HG03108 (cell line): ENCODE measurements at regions not wholly inside any gene's neighbourhood (a gene's known extent, or its start where the extent isn't known, plus 50 kb on each side); places are given as distances from the start of the nearest gene placed in this dataset.

Experiments used
- ATAC-seq: cut with Tn5 transposase; IDR thresholded peaks from one replicate; pipeline ENCODE4 v1.9.1; 2021; ENCODE audit warnings: moderate library complexity; ENCODE audit not compliant: unreplicated experiment

DNA sequence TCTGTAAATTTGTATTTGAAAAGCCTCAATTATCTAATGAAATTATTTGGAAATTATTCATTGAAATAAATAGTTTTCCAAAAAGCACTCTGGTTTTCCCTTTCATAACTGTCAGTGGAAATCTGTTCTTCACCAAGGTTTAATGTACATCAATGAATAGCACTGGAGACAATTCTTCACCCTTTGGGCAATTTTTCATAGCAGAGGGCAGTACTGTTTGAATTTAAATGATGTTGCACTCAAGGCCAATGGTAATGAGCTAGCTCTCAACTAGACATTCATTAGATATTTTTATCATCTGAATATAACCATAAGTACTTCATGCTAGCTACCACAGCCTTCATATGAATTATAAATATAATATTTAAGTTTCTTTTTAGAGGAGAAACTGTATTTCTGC is 658.2 kb upstream of the CCDC54 start:
- no peak for ATAC-seq

DNA sequence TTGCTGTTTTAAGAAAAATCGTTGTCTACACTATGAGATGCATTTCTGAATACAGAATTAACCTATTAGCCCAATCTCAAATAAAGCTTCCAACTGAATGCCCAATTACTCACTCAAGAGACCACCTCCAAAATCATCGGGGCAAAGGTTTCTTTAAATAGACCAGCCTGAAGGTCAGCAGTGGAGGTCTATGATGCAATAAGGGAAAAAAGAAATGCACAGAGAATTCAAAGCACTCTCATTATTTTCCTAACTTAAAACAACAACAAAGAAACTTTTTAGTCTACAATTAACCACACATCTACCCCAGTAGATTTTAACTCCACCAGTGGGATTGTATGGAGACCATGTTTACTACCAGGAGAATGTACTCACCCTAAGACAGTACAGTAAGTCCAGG is 657.7 kb upstream of the CCDC54 start:
- ATAC-seq, result no peak

DNA sequence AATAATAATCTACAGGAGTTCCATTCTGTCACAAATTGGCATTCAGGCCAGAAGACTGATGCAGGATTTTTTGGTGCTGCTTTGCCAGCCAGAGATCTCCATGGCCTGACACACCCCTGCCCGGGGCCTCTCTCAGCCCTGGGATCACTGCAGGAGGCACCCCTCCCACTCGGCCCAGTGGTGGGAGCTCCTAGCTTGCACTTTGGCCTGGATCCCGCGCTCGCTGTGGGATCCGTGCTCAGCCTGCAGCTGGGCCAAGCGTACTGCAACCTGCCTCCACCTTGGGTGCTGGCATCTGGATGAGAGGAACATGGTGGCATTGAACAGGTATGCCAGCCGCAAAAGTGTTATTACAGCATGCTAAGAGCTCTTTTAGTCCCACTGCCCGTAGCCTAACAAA is 656.7 kb upstream of the CCDC54 start:
- no peak for ATAC-seq

DNA sequence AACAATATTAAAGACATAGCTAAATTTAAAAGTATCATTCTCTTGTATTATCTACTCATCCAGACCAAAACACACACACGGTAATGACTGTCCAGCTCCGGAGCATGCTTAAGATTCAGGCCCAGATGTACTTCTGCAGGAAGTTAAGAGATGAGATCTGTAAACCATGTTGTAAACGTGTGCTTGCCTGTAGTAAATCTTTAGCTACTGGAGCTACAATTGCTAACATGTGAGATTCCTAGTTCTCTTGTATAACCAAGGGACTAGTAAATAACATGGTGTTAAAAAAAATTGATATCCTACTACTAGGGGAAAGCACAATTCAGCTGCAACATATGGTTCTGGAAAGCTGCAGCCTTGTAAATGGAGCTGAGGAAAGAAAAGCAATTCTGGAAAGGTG is 651.7 kb upstream of the CCDC54 start:
- ATAC-seq, result no peak

DNA sequence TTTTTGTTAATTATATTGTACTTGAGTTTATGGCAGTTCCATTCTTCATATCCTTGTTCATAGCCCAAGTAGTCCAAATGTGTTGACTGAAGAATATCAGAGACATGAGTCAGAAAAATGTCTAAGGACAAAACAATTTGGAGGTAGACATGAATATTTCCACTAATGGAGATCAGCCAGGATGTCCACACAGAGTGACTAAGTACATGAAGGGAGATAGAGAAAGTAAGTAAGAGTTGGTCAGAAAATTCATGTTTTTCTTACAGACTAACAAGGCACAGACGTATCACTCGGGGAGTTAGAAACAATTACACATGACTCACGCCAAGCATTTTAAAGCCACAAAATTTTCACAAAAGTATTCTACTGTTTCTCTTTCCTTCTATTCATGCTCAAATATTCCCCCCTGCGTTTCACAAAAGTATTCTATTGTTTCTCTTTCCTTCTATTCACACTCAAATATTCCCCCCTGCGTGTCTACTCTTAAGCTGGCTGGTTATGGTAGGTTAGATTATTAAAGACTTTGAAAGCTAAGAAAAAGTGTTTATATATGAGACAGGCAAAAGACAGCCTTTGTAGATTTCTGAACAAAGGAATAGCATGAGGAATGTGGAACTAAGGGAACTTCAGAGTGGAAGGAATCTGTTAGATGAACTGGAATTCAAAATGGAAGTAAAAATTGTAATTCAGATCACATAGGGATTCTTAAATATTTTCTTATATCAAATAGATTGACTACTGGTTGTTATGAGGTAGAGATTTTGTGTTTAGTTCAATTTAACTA is 648.7 kb upstream of the CCDC54 start:
- ATAC-seq, result no peak

DNA sequence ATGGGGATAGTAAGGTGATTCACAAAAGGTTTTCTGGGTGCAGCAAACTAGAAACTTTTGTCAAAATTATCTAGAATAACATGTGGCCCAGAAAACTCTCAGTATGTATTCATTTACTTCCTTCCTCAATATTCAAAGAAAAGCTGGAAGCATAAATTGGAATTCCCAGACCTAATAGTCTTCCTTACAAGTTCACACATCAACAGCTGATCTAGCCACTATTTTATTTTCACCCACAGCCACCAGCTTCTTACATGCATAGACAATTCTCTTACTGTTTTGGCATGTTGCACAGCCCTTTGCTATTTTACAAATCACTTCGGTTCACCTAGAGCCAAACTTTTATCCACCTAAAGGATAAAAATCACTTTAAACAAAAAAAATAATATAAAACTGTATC is 647.8 kb upstream of the CCDC54 start:
- no peak for ATAC-seq

DNA sequence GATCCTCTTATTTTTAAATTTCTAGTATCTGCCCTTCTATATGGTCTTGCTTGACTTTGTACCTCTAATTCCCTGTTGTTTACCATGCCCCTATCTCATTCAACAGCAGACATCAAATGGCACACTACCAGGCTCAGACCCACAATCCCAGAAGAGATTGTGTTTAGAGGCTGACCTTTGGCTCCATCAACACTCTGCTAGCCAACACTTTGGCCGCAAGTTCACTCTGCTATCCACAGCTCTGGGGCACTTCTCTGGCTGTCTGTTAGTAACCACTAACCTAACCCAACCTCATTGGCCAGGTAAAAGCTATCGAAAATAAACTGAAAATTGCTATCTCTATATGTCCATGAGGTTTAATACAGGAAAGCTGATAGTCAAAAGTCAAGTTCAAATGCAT is 646.0 kb upstream of the CCDC54 start:
- no peak for ATAC-seq

DNA sequence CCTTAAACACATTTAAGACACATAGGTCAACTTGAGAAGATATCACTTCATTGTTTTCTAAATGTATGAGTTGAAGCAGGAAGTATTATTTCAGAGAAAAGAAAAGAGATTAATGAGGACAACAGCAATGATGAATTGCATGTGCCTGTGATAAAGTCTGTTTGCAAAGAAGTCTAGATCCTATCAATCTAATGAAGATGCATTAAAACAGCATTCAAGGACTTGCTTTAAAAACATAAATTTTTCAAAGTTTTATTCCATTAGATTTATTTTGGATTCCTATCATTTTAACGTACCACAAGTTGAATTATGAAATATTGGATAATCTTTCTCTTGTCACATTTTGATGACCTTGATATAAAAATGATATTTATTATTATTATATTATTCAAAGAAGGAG is 642.5 kb upstream of the CCDC54 start:
- ATAC-seq, result no peak

DNA sequence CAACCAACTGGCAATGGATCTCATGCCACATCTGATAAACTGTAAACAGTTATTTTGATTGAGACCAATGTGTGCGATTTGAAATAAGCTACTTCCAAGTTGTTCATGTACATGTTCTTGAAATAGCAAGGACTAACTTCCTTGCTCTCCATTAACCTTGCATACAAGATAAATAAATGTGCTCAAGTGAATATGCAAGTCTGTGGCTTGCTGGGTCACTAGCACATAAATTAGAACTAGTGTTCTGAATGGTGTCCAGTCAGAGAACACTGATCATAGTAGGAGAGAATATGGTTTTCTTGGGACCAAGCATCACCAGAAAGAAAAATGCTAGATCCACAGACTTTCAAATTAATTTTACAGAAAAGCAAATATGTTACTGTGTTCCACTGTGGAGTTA is 640.0 kb upstream of the CCDC54 start:
- ATAC-seq, result no peak

DNA sequence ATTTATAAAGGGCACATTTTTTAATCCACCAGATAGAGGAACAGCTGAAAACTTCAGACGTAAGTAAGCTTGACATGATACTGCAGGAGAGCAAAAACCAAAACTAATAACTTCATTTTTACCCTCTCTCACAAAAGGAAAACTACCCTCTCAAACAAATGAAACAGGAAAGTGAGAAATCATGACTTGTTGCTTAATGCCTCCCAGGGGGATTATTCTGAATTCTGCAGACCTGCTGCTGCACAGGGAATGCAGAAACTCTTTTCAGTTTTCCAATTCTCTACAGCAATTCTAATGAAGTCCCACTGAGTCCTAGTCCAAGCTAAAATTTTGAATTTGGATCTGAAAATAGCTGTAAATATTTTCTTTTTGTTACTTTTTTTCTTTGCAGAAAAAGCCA is 637.1 kb upstream of the CCDC54 start:
- no peak for ATAC-seq

DNA sequence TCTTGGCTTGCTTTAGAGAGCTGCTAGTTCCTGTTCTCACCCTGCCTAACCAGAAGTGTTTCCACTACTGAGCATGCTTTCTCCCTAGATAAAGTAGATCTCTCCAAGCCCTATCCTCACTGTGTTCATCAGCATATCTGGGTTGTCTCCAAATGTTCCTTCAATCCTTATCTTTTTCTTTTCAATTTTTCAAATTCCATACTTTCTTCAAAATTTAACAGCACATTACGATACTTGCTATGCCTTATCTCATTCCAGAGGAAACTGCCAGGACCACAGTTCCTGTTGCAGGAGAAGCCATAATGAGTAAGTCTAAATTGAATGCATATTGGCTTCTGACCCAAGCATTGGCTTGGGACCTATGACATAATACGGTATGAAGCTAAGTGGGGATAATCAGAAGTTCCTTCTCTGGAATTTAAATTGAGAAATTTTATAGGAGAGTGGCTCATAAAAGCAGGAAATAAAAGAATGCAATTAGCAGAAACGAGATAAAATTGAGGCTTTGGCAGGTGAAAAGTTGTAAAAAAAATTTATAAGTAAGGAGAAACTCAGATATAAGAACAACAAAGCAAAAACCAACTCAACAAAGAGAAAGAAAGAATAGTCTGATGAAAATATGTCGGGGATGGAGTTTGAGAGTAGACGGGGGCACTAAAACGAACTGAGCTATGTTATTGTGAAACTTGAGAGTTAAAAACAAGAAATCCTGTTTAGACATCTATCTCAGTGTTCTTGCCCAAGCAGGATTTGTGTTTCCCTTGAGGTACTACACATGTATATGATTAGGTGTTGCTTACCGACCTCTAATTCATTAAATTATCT is 631.7 kb upstream of the CCDC54 start:
- no peak for ATAC-seq

DNA sequence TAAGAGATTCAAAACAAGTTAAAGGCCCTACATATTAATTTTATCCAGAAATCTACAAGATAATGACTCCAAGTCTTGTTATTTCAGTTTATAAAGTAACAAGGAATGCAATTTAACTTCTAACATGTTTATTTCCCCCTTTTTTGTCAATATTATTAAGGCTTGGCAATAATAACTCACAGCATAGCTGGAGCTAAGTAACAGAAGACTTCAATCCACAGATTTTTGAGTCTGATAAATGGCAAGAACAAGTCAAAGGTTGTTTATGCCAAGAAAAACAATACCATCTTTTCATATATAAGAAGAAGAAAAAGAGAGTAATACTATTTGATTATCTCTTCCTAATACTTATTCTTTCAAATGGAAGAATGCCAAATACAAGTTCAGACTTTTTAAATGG is 631.0 kb upstream of the CCDC54 start:
- ATAC-seq, result no peak

DNA sequence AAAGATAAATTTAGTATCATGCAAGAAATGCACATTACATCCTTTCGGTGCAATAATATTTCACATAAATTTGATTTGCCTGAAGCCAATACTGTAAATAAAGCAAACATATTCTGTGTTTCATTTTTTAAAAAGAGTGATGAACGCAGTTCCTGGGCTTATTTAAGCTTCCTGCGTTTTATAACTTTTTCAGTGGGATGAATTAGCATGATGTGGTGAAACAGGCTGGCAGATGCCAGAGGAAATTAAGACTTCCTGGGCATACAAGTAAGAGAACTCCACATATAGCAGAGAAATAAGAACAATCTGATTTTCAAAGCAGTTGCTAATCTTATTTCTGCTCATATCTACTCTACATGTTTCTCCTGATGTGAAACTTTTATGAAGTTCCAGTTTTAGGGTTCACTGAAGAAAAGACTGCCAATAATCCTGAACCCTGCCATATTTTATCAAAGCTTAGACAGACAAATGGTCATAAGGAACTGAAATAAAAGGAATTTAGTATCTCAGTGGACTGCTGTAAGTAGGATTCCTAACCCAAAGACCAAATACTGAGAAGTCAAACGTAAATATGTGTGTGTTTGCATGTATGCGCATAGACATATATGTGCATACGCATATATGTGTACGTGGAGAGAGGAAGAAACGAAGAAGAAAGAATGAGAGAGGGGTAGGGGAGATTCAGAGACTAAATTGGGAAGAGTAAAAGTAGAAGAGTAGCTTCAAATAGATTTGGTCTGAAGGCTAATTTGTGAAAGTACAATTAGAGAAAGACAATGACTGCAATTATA is 628.6 kb upstream of the CCDC54 start:
- ATAC-seq, result no peak

DNA sequence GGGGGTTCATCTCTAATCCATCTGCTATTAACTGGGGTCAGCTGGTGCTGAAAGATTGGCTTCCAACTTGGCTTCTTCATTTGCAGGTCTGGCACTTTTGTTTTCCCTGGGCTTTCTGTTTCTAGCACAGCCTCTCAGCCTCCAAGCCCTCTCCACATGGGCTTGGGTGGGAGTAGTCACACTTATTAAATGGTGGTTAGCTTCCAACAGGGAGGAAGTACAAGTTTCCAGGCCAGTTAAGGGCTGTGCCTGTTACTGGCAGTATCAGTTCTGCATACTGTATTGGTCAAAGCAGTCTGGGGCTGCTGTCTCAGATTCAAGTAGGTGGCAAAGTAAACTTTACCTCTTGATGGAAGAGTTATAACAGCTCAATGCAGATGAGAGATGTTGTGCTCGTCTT is 627.1 kb upstream of the CCDC54 start:
- ATAC-seq, result no peak

DNA sequence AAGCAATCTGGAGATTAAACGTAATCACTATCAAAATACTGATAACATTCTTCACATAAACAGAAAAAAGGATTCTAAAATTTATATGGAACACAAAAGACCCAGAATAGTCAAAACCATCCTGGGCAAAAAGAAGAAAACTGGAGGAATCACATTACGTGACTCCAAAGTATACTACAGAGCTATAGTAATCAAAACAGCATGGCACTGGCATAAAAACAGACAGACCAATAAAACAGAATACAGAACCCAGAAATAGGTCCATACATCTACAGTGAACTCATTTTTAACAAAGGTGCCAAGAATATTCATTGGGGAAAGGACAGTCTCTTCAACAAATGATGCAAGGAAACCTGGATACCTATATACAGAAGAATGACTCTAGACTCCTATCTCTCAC is 621.9 kb upstream of the CCDC54 start:
- no peak for ATAC-seq

DNA sequence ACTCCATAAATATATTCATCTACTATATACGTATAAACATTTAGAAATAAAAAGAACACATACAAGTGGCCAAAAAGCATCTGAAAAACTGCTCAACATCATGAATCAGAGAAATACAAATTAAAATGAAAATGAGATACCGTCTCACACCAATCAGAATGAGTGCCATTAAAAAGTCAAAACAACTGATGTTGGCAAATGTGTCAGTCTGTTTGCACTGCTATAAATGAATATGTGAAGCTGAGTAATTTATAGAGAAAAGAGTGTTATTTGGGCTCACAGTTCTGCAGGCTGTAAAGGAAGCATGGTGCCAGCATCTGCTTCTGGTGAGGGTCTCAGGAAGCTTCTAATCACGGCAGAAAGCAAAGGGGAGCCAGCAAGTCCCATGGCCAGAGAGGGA is 620.3 kb upstream of the CCDC54 start:
- ATAC-seq, result no peak

DNA sequence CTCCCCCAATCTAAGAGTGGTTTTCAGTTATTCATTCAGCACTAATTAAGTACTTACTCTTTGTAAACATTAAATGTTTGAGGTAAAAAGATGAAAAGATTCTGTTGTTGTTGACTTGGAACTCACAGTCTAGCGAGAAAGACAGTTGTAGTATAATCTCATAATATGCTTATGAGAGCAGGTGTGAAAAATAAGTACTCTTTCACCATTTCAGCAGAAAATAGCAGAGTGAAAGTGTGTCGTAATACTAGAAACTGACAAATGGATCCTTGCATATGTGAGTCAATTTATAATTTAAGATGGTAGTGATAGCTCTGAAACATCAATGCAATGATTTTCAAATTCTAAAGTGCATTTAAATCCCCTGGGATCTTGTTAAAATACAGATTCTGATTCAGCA is 618.8 kb upstream of the CCDC54 start:
- ATAC-seq, result no peak

DNA sequence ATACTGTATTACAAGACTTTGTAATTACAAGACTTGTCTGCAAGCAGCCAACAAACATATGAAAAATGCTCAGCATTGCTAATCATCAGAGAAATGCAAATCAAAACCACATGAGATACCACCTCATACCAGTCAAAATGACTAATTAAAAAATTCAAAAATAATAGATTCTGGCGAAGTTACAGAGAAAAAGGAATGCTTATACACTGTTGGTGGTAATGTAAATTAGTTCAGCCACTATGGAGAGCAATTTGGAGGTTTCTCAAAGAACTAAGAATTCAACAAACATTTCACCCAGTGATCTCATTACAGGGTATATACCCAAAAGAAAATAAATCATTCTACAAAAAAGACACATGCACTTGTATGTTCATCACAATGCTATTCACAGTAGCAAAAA is 617.5 kb upstream of the CCDC54 start:
- no peak for ATAC-seq

DNA sequence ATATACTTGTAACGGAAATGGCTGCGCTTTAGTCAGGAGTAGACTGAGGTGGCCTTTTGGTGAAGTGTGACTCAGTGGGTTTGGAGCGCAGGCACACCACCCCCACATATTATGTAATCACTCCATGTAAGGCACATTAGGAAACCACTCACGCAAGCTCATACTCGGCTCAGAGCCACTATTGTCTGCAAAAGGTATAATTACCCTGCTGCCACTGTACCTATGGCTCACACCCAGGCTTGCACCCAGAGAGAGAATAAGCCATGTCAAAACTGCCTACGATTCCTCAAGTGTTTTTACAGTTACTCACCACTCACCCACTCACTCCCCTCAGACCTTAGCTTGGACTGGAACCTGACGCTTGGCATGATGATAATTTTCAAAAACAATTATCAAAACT is 611.9 kb upstream of the CCDC54 start:
- no peak for ATAC-seq

DNA sequence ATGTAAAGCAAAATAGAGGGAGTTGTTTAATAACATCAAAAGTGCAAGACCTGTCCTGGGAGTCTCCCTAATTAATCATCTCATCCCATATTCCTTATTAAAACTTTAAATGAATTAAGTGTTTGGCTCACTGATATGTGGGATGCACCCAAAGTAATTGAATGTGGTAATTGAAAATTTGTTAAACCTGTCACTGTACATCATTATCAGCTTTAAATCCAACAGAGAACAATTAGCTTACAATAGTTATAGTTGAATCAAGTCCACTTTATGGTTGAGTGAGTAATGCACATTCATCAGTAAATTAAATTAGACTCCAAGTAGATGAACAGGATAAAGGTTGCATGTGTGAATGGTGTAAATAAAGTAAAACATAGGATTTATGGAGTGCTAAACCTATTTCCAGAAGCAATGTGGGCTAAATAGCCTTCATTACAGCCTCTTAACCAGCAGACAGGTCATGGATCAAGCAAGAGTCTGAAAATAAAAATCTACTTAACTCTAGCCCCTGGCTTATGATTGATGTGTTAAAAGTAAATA is 608.2 kb upstream of the CCDC54 start:
- ATAC-seq, result no peak

DNA sequence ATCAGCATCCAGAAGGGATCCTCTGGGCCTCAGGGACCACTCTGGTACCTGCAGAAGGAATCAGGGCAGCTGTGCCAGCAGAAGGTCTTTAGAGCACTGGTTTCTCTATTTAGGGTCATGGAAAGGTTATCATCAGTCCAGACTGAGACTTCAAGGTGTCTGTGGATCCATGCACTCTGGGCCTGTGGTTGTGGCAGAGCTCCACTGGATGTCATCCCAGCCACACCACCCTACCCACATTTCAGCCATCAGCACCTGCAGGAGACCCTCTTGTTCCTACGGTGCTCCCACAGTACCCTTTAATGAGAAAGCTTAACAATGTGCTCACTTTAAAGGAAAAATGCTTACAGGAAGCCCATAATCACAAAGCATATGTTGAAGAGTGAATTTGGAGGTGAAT is 603.4 kb upstream of the CCDC54 start:
- no peak for ATAC-seq
